ENCODE measurements at regions not wholly inside any gene's neighbourhood (a gene's known extent, or its start where the extent isn't known, plus 50 kb on each side); places are given as distances from the start of the nearest gene placed in this dataset.
"Not testable (repeated sequence)": the region's sequence is repeated elsewhere in the genome, so short reads cannot be mapped to it uniquely, and the experiment has no call there.

- WGBS = 89% methylated on average over 4 of the region's 4 CpGs
- peaks cover 5% of the 10 kb centered on the region for H3K4me1 ChIP-seq
- no peaks in the 10 kb centered on the region for H3K36me3 ChIP-seq
- no peak for DNase-seq (ENCODE audit: low spot score in 2 of 2)
- TF ChIP-seq POLR2A (IDR thresholded peaks at IDR 0.05) = no peak
- TF ChIP-seq POLR2AphosphoS5 (IDR thresholded peaks at IDR 0.05) = no peak
- TF ChIP-seq EP300 (IDR thresholded peaks at IDR 0.05) = no peak
- TF ChIP-seq CTCF (IDR thresholded peaks at IDR 0.05) = no peak
- H3K27me3 ChIP-seq = no peaks in the 10 kb centered on the region
- no peaks in the 10 kb centered on the region for H3K9me3 ChIP-seq
- H3K4me3 ChIP-seq = no peak overlapping the region
- H3K27ac ChIP-seq = no peak overlapping the region
Measured at GRCh38 chr2:65604246-65604645, 171.8 kb upstream of the SPRED2 start.

GRCh38 chr2:65602603-65603235, 170.3 kb upstream of the SPRED2 start:
- TF ChIP-seq EP300 (IDR thresholded peaks at IDR 0.05) (no peak), CTCF (IDR thresholded peaks at IDR 0.05) (no peak), POLR2AphosphoS5 (IDR thresholded peaks at IDR 0.05) (no peak), POLR2A (IDR thresholded peaks at IDR 0.05) (no peak)
- H3K36me3 ChIP-seq = no peaks in the 10 kb centered on the region
- no peak overlapping the region for H3K4me3 ChIP-seq
- no peaks in the 10 kb centered on the region for H3K9me3 ChIP-seq
- no peaks in the 10 kb centered on the region for H3K27me3 ChIP-seq
- H3K27ac ChIP-seq = no peak overlapping the region
- no peak for DNase-seq (ENCODE audit: low spot score in 2 of 2)
- no peaks in the 10 kb centered on the region for H3K4me1 ChIP-seq
- 53% methylated on average over 4 of the region's 4 CpGs for WGBS

- not testable (repeated sequence) for H3K4me3 ChIP-seq; H3K27me3 ChIP-seq; H3K27ac ChIP-seq; H3K4me1 ChIP-seq; DNase-seq (ENCODE audit: low spot score in 2 of 2); H3K36me3 ChIP-seq; H3K9me3 ChIP-seq
- no CpG with 5 or more reads among the region's 33 CpGs for WGBS
Measured at GRCh38 chr2:65600871-65601270, 168.5 kb upstream of the SPRED2 start.

- no CpG with 5 or more reads among the region's 26 CpGs for WGBS
- not testable (repeated sequence) for DNase-seq (ENCODE audit: low spot score in 2 of 2); H3K27ac ChIP-seq; H3K4me3 ChIP-seq; H3K36me3 ChIP-seq; H3K4me1 ChIP-seq; H3K27me3 ChIP-seq; H3K9me3 ChIP-seq
Measured at GRCh38 chr2:65600351-65600750, 168.0 kb upstream of the SPRED2 start.

- no peak overlapping the region for H3K27ac ChIP-seq
- WGBS = 91% methylated on average over 6 of the region's 6 CpGs
- H3K4me1 ChIP-seq = no peaks in the 10 kb centered on the region
- H3K27me3 ChIP-seq = no peaks in the 10 kb centered on the region
- DNase-seq (ENCODE audit: low spot score in 2 of 2) = no peak
- no peak overlapping the region for H3K4me3 ChIP-seq
- no peaks in the 10 kb centered on the region for H3K9me3 ChIP-seq
- H3K36me3 ChIP-seq = no peaks in the 10 kb centered on the region
- no peak for TF ChIP-seq EP300 (IDR thresholded peaks at IDR 0.05)
- no peak for TF ChIP-seq CTCF (IDR thresholded peaks at IDR 0.05)
- TF ChIP-seq POLR2A (IDR thresholded peaks at IDR 0.05) = no peak
Measured at GRCh38 chr2:65599693-65600092, 167.3 kb upstream of the SPRED2 start.

GRCh38 chr2:65598996-65599395, 166.6 kb upstream of the SPRED2 start:
- no peak for TF ChIP-seq POLR2A (IDR thresholded peaks at IDR 0.05)
- TF ChIP-seq POLR2AphosphoS5 (IDR thresholded peaks at IDR 0.05) = no peak
- no peak for TF ChIP-seq EP300 (IDR thresholded peaks at IDR 0.05)
- TF ChIP-seq CTCF (IDR thresholded peaks at IDR 0.05) = no peak
- no peak for DNase-seq (ENCODE audit: low spot score in 2 of 2)
- WGBS = 81% methylated on average over 1 of the region's 1 CpG
- Histone ChIP-seq H3K9me3 (no peaks in the 10 kb centered on the region), H3K4me1 (no peaks in the 10 kb centered on the region), H3K4me3 (no peak overlapping the region), H3K36me3 (no peaks in the 10 kb centered on the region), H3K27me3 (no peaks in the 10 kb centered on the region), H3K27ac (no peak overlapping the region)

Measured in suprapubic skin (tissue), 4 donors.